ENCODE measurements at regions not wholly inside any gene's neighbourhood (a gene's known extent, or its start where the extent isn't known, plus 50 kb on each side); places are given as distances from the start of the nearest gene placed in this dataset.

DNA sequence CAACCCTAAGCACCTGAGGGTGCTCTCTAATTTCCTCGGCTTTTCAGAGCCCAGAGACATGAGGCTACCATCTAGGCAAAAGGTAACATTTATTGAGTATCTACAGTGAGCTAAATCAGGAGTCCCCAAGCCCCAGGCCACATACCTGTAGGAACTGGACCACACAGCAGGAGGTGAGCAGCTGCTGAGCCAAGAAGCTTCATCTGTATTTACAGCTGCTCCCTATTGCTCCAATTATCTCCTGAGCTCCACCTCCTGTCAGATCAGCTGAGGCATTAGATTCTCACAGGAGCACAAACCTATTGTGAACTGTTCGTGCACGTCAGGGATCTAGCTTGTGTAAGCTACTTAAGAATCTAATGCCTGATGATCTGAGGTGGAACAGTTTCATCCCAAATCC, 70.2 kb downstream of the RND3 start:
- no peak for TF ChIP-seq POLR2A (IDR thresholded peaks at IDR 0.05; ENCODE audit: low read depth, low read length)
- FAIRE-seq (no peak), DNase-seq (ENCODE audit: insufficient read length, low spot score) (no peak)

DNA sequence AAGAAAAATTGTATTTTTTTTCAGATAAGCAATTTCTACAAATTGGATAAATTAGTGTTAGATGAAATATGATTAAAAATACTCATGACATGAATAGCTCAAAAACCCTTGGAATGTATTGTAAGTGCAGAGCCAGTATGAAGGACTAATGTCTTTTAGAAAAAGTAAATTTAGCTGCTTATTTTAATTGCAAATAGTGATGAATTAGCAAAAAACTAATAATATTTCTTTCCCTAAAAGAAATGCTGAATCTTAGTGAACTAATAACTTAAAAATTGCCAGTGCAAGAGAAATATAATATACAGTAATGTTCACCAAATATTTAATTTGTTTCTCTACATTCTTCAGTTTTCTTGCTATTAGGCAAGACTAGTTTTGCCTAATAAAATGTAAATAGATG, 72.4 kb downstream of the RND3 start:
- DNase-seq (ENCODE audit: insufficient read length, low spot score) (no peak), FAIRE-seq (no peak)
- TF ChIP-seq POLR2A (IDR thresholded peaks at IDR 0.05; ENCODE audit: low read depth, low read length): no peak

DNA sequence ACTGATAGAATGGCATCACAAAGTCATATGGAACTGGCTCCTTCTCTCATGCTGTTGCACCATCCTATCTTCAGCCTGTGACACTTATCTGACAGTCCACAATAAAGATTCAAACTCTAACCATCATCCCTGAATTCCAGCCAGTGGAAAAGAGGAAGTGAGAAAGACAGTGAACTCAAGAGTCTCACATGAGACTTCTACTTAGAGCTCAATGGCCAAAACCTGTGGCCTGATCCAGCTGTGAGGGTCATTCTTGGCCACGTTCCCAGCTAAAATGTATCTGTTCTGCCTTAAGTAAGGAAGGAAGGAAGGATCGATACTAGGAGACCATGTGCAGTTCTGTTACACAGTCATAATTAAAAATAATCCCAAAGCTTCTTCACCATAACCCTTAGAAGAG, 73.6 kb downstream of the RND3 start:
- DNase-seq (ENCODE audit: insufficient read length, low spot score): no peak
- no peak for TF ChIP-seq POLR2A (IDR thresholded peaks at IDR 0.05; ENCODE audit: low read depth, low read length)
- no peak for FAIRE-seq

DNA sequence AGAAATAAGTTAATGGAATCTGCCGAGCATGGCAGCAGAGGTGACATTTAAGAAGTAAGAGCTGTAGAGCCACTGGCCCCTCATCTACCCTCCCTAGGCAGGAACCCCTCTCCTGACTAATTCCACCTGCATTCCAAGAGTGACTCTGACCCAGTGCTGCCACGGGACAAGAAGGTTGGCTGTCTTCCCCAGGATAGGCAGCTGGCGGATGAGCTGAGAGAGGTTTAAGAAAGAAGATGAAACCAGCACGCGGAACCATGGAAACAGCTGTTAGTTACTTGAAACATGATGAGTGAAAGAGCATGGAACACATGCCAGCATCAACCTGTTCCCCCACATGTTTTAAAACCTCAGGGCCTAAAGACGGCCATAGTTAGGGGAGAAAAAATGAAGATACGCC, 74.1 kb downstream of the RND3 start:
- no peak for TF ChIP-seq POLR2A (IDR thresholded peaks at IDR 0.05; ENCODE audit: low read depth, low read length)
- no peak for FAIRE-seq
- DNase-seq (ENCODE audit: insufficient read length, low spot score): no peak

DNA sequence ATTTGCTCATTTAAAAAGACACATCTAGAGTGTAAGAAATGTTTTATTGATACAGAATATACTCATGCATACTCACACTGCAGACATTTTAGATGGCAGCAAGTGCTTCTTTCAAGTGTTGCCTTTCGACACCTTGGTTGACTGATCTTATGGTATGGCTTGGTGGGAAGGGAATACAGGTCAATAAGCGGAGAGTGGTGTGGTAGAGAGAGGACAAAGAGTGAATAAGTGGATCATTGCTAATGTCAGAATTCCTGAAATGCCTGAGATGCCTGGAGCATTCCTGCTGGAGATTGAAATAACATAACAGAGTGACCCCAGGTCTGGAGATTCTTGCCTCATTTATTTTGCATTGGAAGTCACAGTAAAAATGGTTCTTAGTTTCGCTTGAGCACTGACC, 76.7 kb downstream of the RND3 start:
- FAIRE-seq (peak; percentile 78), DNase-seq (ENCODE audit: insufficient read length, low spot score) (peak; percentile 26)
- TF ChIP-seq POLR2A (IDR thresholded peaks at IDR 0.05; ENCODE audit: low read depth, low read length): no peak

DNA sequence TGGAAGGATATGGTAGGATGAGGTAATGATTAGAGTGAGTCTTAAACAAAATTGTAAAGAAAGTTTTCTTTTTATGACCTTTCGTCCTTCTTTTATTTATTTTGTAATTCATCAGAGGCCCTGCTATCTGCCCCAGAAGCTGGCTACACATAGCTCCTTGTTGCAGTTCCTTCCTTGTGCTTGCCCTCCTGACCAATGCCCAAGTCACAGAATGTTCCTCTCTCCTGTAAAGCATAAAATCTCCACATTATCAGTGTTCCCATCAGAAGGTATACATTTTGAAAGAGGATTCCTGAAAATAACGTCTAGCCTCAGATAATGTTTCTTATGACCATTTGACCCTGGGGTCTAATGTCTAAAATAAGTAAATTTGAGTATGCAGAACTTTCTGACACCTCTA, 78.3 kb downstream of the RND3 start:
- FAIRE-seq (no peak), DNase-seq (ENCODE audit: insufficient read length, low spot score) (no peak)
- TF ChIP-seq POLR2A (IDR thresholded peaks at IDR 0.05; ENCODE audit: low read depth, low read length): no peak

DNA sequence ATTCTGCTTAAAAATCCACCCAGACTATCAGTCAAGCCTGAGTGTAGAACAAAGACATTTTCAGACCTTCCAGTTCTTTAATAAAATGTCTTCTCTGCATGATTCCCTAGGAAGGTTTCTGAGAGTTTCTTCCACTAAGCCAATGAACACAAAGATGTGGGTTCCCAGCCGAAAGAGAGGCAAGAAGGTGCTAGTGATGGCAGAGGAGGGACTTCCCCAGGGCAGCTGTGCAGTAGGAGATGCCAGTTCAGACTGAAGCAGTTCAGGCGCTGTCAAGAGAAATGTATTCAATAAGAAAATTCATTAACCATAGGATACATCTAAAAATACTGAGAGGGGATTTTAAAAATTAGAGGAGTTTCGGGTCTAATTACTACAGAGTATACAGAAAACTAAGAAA, 83.3 kb downstream of the RND3 start:
- DNase-seq (ENCODE audit: insufficient read length, low spot score): no peak
- peak; percentile 74 for FAIRE-seq
- TF ChIP-seq POLR2A (IDR thresholded peaks at IDR 0.05; ENCODE audit: low read depth, low read length): no peak

DNA sequence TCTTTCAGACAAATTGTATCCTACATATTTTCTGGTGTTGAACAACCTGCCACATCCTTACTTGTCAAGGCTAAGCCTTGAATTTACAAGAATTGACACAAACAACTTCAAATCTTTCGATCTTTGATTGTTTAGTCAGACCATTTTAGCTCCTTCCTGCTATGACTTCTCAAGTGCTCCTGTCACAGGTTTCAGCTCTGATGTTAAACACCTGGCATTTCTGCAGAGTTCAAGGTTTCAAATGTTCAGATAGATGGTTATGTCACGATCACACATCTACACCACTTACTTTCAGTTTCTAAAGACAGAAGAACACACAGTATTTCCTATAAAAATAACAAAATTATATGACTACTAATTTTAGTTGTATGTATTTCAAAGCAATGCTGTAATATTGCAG, 84.0 kb downstream of the RND3 start:
- DNase-seq (ENCODE audit: insufficient read length, low spot score) (no peak), FAIRE-seq (peak; percentile 36)
- no peak for TF ChIP-seq POLR2A (IDR thresholded peaks at IDR 0.05; ENCODE audit: low read depth, low read length)

DNA sequence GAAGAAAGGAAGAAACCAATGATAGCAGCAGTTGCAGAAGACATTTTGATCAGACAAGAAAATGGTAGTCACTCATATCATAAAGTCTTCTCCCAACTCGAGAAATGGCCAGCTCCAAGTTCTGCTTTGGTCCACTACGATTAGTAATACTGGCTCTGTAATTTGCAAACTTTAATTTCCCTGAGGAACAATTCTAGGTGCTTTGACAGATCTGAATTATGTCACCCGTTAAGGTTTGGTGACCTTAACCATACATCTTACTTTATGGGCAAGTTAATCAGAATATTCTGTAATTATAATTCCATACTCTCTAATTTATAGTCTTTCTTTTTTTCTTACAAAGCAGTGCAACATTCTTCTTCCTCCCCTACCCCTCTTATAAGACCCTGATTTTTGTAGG, 84.5 kb downstream of the RND3 start:
- no peak for DNase-seq (ENCODE audit: insufficient read length, low spot score)
- TF ChIP-seq POLR2A (IDR thresholded peaks at IDR 0.05; ENCODE audit: low read depth, low read length): no peak
- no peak for FAIRE-seq

DNA sequence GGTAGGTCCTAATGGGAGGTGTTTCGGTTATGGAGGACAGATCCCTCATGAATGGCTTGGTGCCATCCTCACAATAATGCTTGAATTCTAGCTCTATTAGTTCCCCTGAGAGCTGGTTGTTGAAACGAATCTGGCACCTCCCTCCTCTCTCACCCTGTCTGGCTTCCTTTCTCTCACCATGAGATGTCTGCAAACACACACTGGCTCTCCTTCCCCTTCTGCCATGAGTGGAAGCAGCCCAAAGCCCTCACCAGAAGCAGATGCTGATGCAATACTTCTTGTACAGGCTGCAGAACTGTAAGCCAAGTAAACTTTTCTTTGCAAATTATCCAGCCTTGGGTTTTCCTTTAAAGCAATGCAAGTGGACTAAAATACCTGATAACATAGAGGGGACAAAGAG, 86.6 kb downstream of the RND3 start:
- TF ChIP-seq POLR2A (IDR thresholded peaks at IDR 0.05; ENCODE audit: low read depth, low read length): no peak
- FAIRE-seq: no peak
- DNase-seq (ENCODE audit: insufficient read length, low spot score): no peak

DNA sequence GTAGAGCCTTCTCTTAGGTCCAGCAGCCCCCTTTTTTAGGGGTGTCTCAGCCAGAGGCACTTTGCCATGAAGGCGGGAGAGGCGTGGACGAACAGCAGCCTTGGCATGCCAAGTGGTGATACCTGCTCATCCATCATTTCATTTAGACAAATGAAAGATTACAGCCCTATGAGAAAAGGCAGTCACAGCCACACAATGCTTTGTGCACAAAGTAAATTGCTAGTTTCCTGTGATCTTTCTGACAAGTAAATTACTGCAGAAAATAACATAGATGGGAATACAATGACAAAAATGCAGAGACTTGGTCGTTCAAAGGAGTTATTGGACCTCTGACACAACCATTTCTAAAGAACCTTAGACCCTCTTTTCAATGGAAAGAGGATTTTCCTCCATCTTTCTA, 94.9 kb downstream of the RND3 start:
- DNase-seq (ENCODE audit: insufficient read length, low spot score) (no peak), FAIRE-seq (no peak)
- no peak for TF ChIP-seq POLR2A (IDR thresholded peaks at IDR 0.05; ENCODE audit: low read depth, low read length)

DNA sequence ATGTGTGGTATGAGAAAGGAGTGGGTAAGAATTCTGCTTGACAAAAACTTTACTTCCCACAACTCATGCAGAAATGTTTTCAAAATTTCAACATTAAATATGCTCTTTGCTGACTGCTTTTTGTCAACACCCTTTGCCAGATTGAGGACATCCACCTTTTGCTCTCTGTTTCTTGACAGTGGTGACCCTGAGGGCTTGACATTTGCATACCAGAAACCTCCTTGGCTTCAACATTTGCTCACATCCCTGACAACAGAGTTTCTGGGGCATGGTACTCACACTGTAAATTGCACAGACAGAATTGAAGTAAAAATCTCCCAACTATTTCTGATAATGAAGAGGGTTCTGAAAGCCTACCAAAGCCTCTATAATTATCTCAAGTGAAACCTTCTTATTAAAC, 95.7 kb downstream of the RND3 start:
- no peak for TF ChIP-seq POLR2A (IDR thresholded peaks at IDR 0.05; ENCODE audit: low read depth, low read length)
- DNase-seq (ENCODE audit: insufficient read length, low spot score) (no peak), FAIRE-seq (no peak)

DNA sequence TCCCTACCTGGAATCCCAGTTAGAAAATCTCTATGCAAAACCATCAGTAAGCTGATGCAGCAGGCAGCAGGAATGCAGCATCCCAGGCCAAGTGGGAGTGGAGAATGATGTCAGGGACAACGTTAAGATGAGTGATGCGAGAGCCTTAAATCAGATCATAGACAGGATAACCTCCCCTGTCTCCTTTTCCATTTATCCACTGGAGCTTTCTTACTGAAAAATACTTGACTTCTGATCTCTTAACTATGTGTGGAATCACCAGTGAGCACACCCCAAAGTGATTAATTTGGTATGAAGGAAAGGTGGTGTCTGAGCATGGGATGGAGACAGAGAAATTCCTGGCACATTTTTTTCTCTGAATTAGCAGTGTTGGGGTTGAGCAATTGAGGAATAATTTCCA, 98.0 kb downstream of the RND3 start:
- FAIRE-seq (no peak), DNase-seq (ENCODE audit: insufficient read length, low spot score) (no peak)
- no peak for TF ChIP-seq POLR2A (IDR thresholded peaks at IDR 0.05; ENCODE audit: low read depth, low read length)

DNA sequence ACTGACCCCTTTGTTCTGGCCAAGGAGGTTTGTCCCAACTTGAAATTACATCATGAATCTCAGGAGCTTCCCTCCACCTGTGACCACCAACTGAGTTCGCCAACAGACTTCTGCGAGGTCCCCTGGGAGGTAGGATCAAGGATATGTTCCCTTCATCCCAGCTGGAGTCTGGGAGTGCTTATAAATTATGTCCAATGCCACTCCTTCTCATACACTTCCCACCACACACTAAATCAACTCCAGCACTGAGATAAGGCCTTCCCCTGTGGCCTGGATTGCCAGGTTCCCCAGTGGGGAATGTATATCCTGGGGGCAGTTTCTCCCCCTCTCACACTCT, 99.2 kb downstream of the RND3 start:
- FAIRE-seq (no peak), DNase-seq (ENCODE audit: insufficient read length, low spot score) (no peak)
- no peak for TF ChIP-seq POLR2A (IDR thresholded peaks at IDR 0.05; ENCODE audit: low read depth, low read length)

DNA sequence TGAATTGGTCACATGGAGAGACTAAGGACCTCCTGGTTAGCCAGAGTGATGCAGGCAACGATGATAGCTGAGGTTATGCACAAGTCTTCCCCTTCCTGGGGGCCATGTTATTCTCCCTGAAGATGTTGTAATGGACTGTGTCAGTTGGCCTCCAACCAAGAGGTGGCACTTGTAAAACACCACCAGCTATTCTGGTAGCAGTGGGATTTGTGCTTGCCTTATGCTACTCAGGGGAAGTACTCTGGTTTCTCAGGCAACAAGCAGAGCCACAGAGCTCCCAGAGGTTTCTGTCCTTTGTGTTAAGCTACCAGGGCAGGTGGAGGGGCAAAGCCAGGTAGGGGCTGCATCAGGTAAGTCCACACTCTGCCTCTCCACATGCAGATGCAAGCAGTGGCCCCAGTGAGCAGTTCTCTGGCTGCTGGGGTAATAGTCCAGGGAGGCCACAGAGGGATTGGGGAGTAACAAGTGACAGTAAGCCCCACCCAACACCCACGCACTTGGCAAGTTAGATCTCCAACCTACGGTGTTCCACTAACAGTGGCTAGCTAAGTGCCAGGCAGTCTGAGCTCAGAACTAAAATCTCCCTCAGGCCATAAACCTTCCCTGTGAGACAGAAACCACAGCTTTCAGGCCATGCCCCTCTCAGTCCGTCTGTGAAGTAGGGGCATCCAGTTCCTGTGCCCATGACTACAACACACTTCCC, 99.7 kb downstream of the RND3 start:
- DNase-seq (ENCODE audit: insufficient read length, low spot score): no peak
- TF ChIP-seq POLR2A (IDR thresholded peaks at IDR 0.05; ENCODE audit: low read depth, low read length): no peak
- FAIRE-seq: no peak

DNA sequence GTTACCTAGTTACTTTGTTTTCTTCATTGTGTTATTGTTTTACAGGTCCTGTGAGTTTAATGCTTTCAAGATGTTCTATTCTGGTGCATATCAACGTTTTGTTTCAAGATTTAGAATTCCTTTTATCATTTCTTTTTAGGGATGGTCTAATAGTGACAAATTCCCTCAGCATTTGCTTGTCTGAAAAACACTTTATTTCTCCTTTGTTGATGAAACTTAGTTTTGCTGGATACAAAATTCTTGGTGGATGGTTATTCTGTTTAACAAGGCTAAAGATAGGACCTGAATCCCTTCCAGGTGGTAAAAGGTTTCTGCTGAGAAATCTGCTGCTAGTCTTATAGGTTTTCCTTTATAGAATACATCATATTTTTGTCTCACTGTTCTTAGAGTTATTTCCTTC, 102.3 kb downstream of the RND3 start:
- FAIRE-seq (no peak), DNase-seq (ENCODE audit: insufficient read length, low spot score) (no peak)
- no peak for TF ChIP-seq POLR2A (IDR thresholded peaks at IDR 0.05; ENCODE audit: low read depth, low read length)
